H9 (cell line): ENCODE measurements at regions not wholly inside any gene's neighbourhood (a gene's known extent, or its start where the extent isn't known, plus 50 kb on each side); places are given as distances from the start of the nearest gene placed in this dataset.

Experiments used
- DNase-seq: peaks from one replicate; pipeline ENCODE4 v3.0.0-alpha.2; 2017
- H2AFZ ChIP-seq: one replicate; pipeline ENCODE4 v1.6.1; 2013; ENCODE audit warnings: mild to moderate bottlenecking, low read length, control low read depth, moderate library complexity
- H2AK5ac ChIP-seq: 2 replicates; pipeline ENCODE4 v1.6.1; 2013; ENCODE audit warnings: low read length, control low read depth, mixed read lengths; ENCODE audit not compliant: insufficient read length
- H2BK120ac ChIP-seq: one replicate; pipeline ENCODE4 v1.6.1; 2013; ENCODE audit warnings: low read depth, mild to moderate bottlenecking, low read length, control low read depth, inconsistent platforms; ENCODE audit not compliant: poor library complexity, severe bottlenecking
- H2BK12ac ChIP-seq: 2 replicates; pipeline ENCODE4 v1.6.1; 2013; ENCODE audit warnings: low read length, control low read depth, mixed read lengths, low read depth; ENCODE audit not compliant: insufficient read length
- H2BK15ac ChIP-seq: 2 replicates; pipeline ENCODE4 v1.6.1; 2013; ENCODE audit warnings: low read depth, low read length, control low read depth
- H2BK20ac ChIP-seq: one replicate; pipeline ENCODE4 v1.6.1; 2013; ENCODE audit warnings: low read depth, mild to moderate bottlenecking, low read length, control low read depth, inconsistent platforms; ENCODE audit not compliant: poor library complexity, severe bottlenecking
- H2BK5ac ChIP-seq: 2 replicates; pipeline ENCODE4 v1.6.1; 2013; ENCODE audit warnings: low read length, control low read depth, mixed read lengths; ENCODE audit not compliant: insufficient read length
- H3K14ac ChIP-seq: 2 replicates; pipeline ENCODE4 v1.6.1; 2013; ENCODE audit warnings: low read length, control low read depth; ENCODE audit not compliant: insufficient read depth
- H3K18ac ChIP-seq: 2 replicates; pipeline ENCODE4 v1.6.1; 2013; ENCODE audit warnings: low read depth, mild to moderate bottlenecking, mixed read lengths, low read length, control low read depth; ENCODE audit not compliant: insufficient read length
- H3K23ac ChIP-seq: 2 replicates; pipeline ENCODE4 v1.6.1; 2013; ENCODE audit warnings: low read length, control low read depth, mixed read lengths, low read depth; ENCODE audit not compliant: insufficient read length
- H3K23me2 ChIP-seq: 2 replicates; pipeline ENCODE4 v1.6.1; 2013; ENCODE audit warnings: low read depth, mild to moderate bottlenecking, mixed read lengths, low read length, control low read depth; ENCODE audit not compliant: insufficient read length, poor library complexity, severe bottlenecking
- H3K27ac ChIP-seq: 2 replicates; pipeline ENCODE4 v1.5.1; 2013; ENCODE audit warnings: low read length, control low read depth, mixed read lengths, low read depth; ENCODE audit not compliant: insufficient read length
- H3K27me3 ChIP-seq: 2 replicates; pipeline ENCODE4 v1.6.1; 2013; ENCODE audit warnings: low read length, control low read depth, inconsistent platforms; ENCODE audit not compliant: insufficient read depth
- H3K4ac ChIP-seq: 2 replicates; pipeline ENCODE4 v1.6.1; 2013; ENCODE audit warnings: low read depth, mild to moderate bottlenecking, control low read depth, inconsistent platforms, low read length, moderate library complexity
- H3K4me1 ChIP-seq: 2 replicates; pipeline ENCODE4 v1.6.1; 2013; ENCODE audit warnings: low read length, control low read depth, inconsistent platforms; ENCODE audit not compliant: insufficient read depth
- H3K4me2 ChIP-seq: 2 replicates; pipeline ENCODE4 v1.6.1; 2013; ENCODE audit warnings: low read length, control low read depth, mixed read lengths; ENCODE audit not compliant: insufficient read length, insufficient read depth
- H3K56ac ChIP-seq: 2 replicates; pipeline ENCODE4 v1.6.1; 2013; ENCODE audit warnings: low read depth, mild to moderate bottlenecking, mixed read lengths, low read length, control low read depth; ENCODE audit not compliant: insufficient read length
- H3K79me1 ChIP-seq: 2 replicates; pipeline ENCODE4 v1.6.1; 2013; ENCODE audit warnings: low read depth, mild to moderate bottlenecking, moderate library complexity, low read length, control low read depth, inconsistent platforms; ENCODE audit not compliant: insufficient read depth, poor library complexity, severe bottlenecking
- H3K79me2 ChIP-seq: 2 replicates; pipeline ENCODE4 v1.6.1; 2013; ENCODE audit warnings: low read length, control low read depth, inconsistent platforms; ENCODE audit not compliant: insufficient read depth
- H3K9ac ChIP-seq: 2 replicates; pipeline ENCODE4 v1.6.1; 2013; ENCODE audit warnings: low read length, control low read depth, mixed read lengths; ENCODE audit not compliant: insufficient read length; ENCODE audit errors: extremely low read depth
- H3K9me3 ChIP-seq: one replicate; pipeline ENCODE4 v1.6.1; 2013; ENCODE audit warnings: low read depth, low read length, inconsistent platforms; ENCODE audit not compliant: control insufficient read depth
- H3T11ph ChIP-seq: one replicate; pipeline ENCODE4 v1.6.1; 2013; ENCODE audit warnings: mild to moderate bottlenecking, low read length, control low read depth, inconsistent platforms
- H4K20me1 ChIP-seq: one replicate; pipeline ENCODE4 v1.6.1; 2013; ENCODE audit not compliant: control insufficient read depth, insufficient read length, insufficient read depth
- H4K5ac ChIP-seq: 2 replicates; pipeline ENCODE4 v1.6.1; 2013; ENCODE audit warnings: low read depth, mild to moderate bottlenecking, mixed read lengths, low read length, control low read depth; ENCODE audit not compliant: insufficient read length
- H4K8ac ChIP-seq: replicated peaks from 2 replicates; pipeline ENCODE4 v1.6.1; 2013; ENCODE audit warnings: low read length, control low read depth, mixed read lengths, low read depth; ENCODE audit not compliant: insufficient read length
- H4K91ac ChIP-seq: 2 replicates; pipeline ENCODE4 v1.6.1; 2013; ENCODE audit warnings: low read depth, mild to moderate bottlenecking, moderate library complexity, mixed read lengths, low read length, control low read depth; ENCODE audit not compliant: insufficient read length
- H3K27ac Mint-ChIP-seq, 3 experiments: 2 replicates in 2 of 3; 3 replicates in 1 of 3; pipeline ENCODE4 v1.8.0; 2020 to 2021; ENCODE audit warnings: mixed read lengths in 3 of 3, mild to moderate bottlenecking in 1 of 3, moderate library complexity in 1 of 3
- H3K27me3 Mint-ChIP-seq: 2 replicates; pipeline ENCODE4 v1.8.0; 2021; ENCODE audit warnings: low read depth, mild to moderate bottlenecking, moderate library complexity, mixed read lengths
- H3K36me3 Mint-ChIP-seq, 3 experiments: 2 replicates in 2 of 3; 3 replicates in 1 of 3; pipeline ENCODE4 v1.8.0; 2020 to 2021; ENCODE audit warnings: low read depth in 3 of 3, mixed read lengths in 3 of 3; ENCODE audit not compliant: insufficient read depth in 1 of 3
- H3K4me1 Mint-ChIP-seq, 2 experiments: 2 replicates each; pipeline ENCODE4 v1.8.0; 2020; ENCODE audit warnings: mixed read lengths in 2 of 2
- H3K4me3 Mint-ChIP-seq, 2 experiments: 2 replicates in 1 of 2; 3 replicates in 1 of 2; pipeline ENCODE4 v1.8.0; 2020 to 2021; ENCODE audit warnings: mild to moderate bottlenecking in 2 of 2, mixed read lengths in 2 of 2, moderate library complexity in 1 of 2
- H3K9me3 Mint-ChIP-seq, 2 experiments: 2 replicates in 1 of 2; 3 replicates in 1 of 2; pipeline ENCODE4 v1.8.0; 2020; ENCODE audit warnings: mild to moderate bottlenecking in 2 of 2, mixed read lengths in 2 of 2, moderate library complexity in 1 of 2
- CTCF ChIP-seq: fragments of 200-600 bp; sonication (generic); conservative IDR thresholded peaks from 3 replicates; pipeline ENCODE4 v1.8.0; 2021; ENCODE audit warnings: antibody characterized with exemption, mild to moderate bottlenecking
- WGBS: extraction: QIAGEN DNeasy Blood & Tissue Kit; methylation state at CpG from one replicate; pipeline ENCODE4 v1.1.7; 2013; ENCODE audit warnings: missing lambda C conversion rate, low lambda C conversion rate, mixed read lengths; ENCODE audit not compliant: insufficient read length; ENCODE audit errors: extremely low coverage; 5-methylcytosine and 5-hydroxymethylcytosine counted together

GRCh38 chr2:136062066-136062837 is 55.7 kb downstream of the CXCR4 start:
- Histone ChIP-seq H3K4me1 (no peaks in the 10 kb centered on the region), H2AK5ac (no peak overlapping the region), H4K5ac (no peak overlapping the region), H3K23me2 (no peaks in the 10 kb centered on the region), H2BK12ac (no peak overlapping the region), H3K18ac (no peak overlapping the region), H3K79me1 (no peaks in the 10 kb centered on the region), H3K27ac (no peak overlapping the region), H2BK20ac (no peak overlapping the region), H3K23ac (no peak overlapping the region), H4K20me1 (no peaks in the 10 kb centered on the region), H3K9ac (no peak overlapping the region), H3K4me2 (no peak overlapping the region), H3K9me3 (no peaks in the 10 kb centered on the region), H2BK15ac (no peak overlapping the region), H2AFZ (no peak overlapping the region), H3T11ph (no peak overlapping the region), H2BK120ac (no peak overlapping the region), H3K79me2 (no peaks in the 10 kb centered on the region), H3K27me3 (no peaks in the 10 kb centered on the region), H3K56ac (no peak overlapping the region), H2BK5ac (no peak overlapping the region), H3K14ac (no peak overlapping the region), H4K91ac (no peak overlapping the region), H4K8ac (no peak overlapping the region), H3K4ac (no peak overlapping the region)
- 0 out of 7 replicates have a peak, but pooled peaks cover 0 to 2% (median 0%) of the 10 kb centered on the region in 3 experiments for H3K36me3 Mint-ChIP-seq
- no peak for DNase-seq
- no CpG with 5 or more reads among the region's 4 CpGs for whole genome bisulfite sequencing
- H3K4me3 Mint-ChIP-seq, result no peak overlapping the region
- no peaks in the 10 kb centered on the region for H3K9me3 Mint-ChIP-seq
- H3K27me3 Mint-ChIP-seq, result peaks cover 2% of the 10 kb centered on the region; the same call in 1 of the 2 replicates
- H3K27ac Mint-ChIP-seq, result no peak overlapping the region; a peak in 1 of 7 replicates
- peaks cover 18 to 23% of the 10 kb centered on the region in 2 experiments for H3K4me1 Mint-ChIP-seq
- no peak for TF ChIP-seq CTCF
